HG03097 (cell line): ENCODE measurements at regions not wholly inside any gene's neighbourhood (a gene's known extent, or its start where the extent isn't known, plus 50 kb on each side); places are given as distances from the start of the nearest gene placed in this dataset.
"Not testable (repeated sequence)": the region's sequence is repeated elsewhere in the genome, so short reads cannot be mapped to it uniquely, and the experiment has no call there.

Source experiments
- ATAC-seq: cut with Tn5 transposase; IDR thresholded peaks from one replicate; pipeline ENCODE4 v1.9.1; 2021; ENCODE audit not compliant: unreplicated experiment, low FRiP score

DNA sequence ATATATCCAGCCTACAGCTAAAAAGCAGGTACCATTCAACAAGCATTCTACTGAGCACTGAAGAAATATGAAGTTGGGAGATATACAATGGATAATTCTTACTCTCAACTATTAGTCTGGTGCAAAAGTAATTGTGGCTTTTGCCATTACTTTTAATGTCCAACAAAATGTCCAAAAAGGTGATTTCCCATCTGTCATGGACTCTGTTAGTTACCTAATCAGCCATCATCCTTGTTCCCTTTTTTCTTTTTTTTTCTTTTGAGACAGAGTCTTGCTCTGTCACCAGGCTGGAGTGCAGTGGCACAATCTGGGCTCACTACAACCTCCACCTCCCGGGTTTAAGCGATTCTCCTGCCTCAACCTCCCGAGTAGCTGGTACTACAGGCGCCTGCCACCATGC lies 76.6 kb upstream of the MON1B start:
- not testable (repeated sequence) for ATAC-seq

DNA sequence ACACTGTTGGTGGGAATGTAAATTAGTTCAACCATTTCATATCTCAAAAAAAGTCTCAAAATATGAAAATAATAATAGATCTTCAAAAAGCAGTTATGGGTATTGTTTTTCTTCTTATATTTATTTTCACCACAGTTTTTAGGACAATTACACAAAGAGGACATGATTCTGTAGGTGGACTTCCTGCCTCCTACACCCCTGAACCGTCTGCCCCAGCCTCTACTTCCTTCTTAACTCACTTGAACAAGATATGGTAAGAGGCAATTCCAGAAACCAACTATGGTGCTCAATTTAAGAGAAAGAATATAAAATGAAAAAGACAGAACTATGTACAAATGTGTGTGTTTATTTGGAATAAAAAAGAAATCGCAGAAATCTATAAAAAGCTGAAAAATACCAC lies 74.1 kb upstream of the MON1B start:
- no peak for ATAC-seq

DNA sequence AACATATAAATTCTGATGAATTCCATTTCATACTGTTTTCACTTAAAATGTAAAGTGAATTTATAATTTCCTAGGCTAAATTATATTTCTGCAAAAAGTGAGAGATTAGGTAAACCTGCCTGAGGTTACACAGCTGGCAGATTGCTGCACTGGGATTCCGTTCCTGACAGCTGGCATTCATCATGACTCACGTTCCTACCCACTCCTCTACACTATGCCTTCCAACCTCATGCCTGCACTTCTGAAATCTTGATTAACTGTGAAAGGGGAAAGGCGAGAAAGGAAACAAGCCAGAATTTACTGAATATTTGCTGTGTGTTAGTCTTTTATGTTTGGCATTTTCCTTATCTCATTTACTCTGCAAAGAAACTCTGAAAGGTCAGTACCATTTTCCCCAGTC lies 73.3 kb upstream of the MON1B start:
- no peak for ATAC-seq

DNA sequence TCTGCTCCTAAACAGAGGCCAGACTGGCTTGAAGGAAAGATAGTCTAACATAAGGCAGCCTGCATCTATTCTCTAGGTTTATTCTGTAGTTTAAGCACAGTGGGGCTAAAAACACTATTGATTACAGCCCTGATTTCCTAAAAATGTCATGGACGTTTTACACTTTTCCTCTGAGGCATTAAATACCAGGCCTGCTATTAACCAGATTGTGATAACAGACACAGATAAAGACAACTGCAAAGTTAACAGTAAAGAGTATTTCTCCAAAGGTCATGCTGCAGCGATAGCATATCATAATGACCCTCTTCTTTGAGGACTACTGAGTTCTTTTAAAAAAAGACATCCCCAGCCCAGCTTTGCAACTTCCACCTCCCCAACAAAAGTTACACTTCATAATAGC lies 59.6 kb upstream of the MON1B start:
- no peak for ATAC-seq

DNA sequence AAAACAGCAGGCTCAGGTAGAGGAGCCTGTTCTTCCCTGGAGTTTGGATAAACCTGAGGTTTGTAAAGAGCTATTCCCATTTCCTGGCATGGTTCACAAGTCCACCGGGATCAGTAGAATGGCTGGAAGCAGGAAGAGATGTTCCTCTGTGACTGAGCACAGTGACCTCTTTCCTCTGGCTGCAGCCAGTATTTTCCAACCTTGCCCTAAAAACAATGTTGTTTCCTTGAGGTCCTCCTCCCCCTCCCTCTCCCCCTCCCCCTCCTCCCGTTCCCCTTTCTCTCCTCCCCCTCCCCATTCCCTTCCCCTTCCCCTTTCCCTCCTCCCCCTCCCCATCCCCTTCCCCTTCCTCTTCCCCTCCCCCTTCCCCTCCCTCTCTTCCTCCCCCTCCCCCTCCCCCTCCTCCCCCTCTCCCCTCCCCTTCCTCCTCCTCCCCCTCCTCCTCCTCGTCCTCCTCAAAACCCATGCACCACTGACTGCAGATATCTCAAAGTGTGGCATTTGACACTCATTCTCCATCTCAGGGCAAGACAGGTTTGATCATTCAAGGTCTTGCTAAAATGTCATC lies 58.9 kb upstream of the MON1B start:
- no peak for ATAC-seq

DNA sequence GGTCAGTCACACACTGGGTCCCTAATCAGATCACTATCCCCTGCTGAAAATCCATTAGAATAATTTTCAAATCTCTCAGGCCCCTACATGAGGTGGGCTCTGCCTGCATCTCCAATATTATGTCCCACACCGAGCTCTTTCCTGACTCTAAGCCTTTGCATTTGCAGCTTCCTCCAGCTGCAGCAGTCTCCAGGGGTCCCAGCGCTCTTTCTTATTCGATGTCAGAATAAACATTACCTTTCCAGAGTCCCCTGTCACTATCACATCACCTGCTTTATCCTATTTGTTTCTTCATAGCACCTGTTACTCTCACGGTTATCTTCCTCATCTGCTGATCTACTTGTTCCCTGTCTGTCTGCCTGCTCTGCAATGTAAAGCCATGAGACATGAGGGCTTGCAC lies 57.3 kb upstream of the MON1B start:
- ATAC-seq, result no peak

DNA sequence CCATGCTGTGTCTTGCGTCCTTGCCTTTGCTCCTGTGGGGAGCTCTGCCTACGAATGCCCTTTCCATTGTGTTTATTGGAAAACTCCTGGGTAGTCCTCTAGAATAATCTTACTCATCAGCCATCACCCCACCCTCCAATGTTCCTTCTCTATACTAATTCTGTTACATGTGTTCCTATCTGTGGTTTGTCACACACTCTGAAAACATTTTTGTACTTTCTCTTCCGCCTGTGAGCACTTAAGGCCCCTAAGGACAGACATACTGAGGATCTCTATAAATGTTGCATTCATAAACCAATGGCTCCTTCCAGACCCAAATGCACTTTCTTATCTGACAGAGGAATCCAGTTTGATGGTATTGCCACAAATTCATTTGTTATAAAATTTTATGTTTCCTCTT lies 53.9 kb upstream of the MON1B start:
- no peak for ATAC-seq
